ENCODE measurements at regions not wholly inside any gene's neighbourhood (a gene's known extent, or its start where the extent isn't known, plus 50 kb on each side); places are given as distances from the start of the nearest gene placed in this dataset.
"Not testable (repeated sequence)": the region's sequence is repeated elsewhere in the genome, so short reads cannot be mapped to it uniquely, and the experiment has no call there.

- Histone ChIP-seq H3K4me1 (ENCODE audit: insufficient read depth, low read length) (no peaks in the 10 kb centered on the region), H3K27ac (ENCODE audit: low read depth in 1 of 2, low read length in 2 of 2) (no peak overlapping the region), H3K9me3 (ENCODE audit: control insufficient read depth in 1 of 2, insufficient read depth in 1 of 2, low read length in 2 of 2) (no peaks in the 10 kb centered on the region), H3K27me3 (ENCODE audit: control insufficient read depth in 1 of 2, insufficient read depth in 2 of 2, low read length in 2 of 2) (no peaks in the 10 kb centered on the region), H3K36me3 (ENCODE audit: insufficient read depth, low read length) (no peaks in the 10 kb centered on the region), H3K4me3 (ENCODE audit: low read length) (no peak overlapping the region)
- H3K27ac Mint-ChIP-seq, result no peak overlapping the region
- ATAC-seq (ENCODE audit: poor library complexity), result no peak
- ChIA-PET POLR2A (no interaction called here), CTCF (no interaction called here)
- no peak overlapping the region for H3K4me3 Mint-ChIP-seq
- no peaks in the 10 kb centered on the region for H3K4me1 Mint-ChIP-seq (ENCODE audit: low read depth)
- H3K36me3 Mint-ChIP-seq (ENCODE audit: low read depth), result no peaks in the 10 kb centered on the region
- no peaks in the 10 kb centered on the region for H3K27me3 Mint-ChIP-seq
- no peak for TF ChIP-seq CTCF (IDR thresholded peaks at IDR 0.05)
- H3K9me3 Mint-ChIP-seq, result peaks cover 24% of the 10 kb centered on the region
- no peak for DNase-seq
- intact Hi-C loops (cut with DNase I, micrococcal nuclease), result no loop called here
Observed at GRCh38 chr3:99313485-99313884, 324.9 kb upstream of the COL8A1 start.

- Histone ChIP-seq H3K4me3 (ENCODE audit: low read length) (no peak overlapping the region), H3K27ac (ENCODE audit: low read depth in 1 of 2, low read length in 2 of 2) (no peak overlapping the region), H3K27me3 (ENCODE audit: control insufficient read depth in 1 of 2, insufficient read depth in 2 of 2, low read length in 2 of 2) (no peaks in the 10 kb centered on the region), H3K9me3 (ENCODE audit: control insufficient read depth in 1 of 2, insufficient read depth in 1 of 2, low read length in 2 of 2) (no peaks in the 10 kb centered on the region), H3K36me3 (ENCODE audit: insufficient read depth, low read length) (no peaks in the 10 kb centered on the region), H3K4me1 (ENCODE audit: insufficient read depth, low read length) (no peaks in the 10 kb centered on the region)
- DNase-seq (no peak), ATAC-seq (ENCODE audit: poor library complexity) (no peak)
- ChIA-PET CTCF (no interaction called here), POLR2A (no interaction called here)
- H3K27ac Mint-ChIP-seq, result no peak overlapping the region
- H3K36me3 Mint-ChIP-seq (ENCODE audit: low read depth), result no peaks in the 10 kb centered on the region
- H3K4me3 Mint-ChIP-seq, result no peak overlapping the region
- peaks cover 6% of the 10 kb centered on the region for H3K9me3 Mint-ChIP-seq
- H3K4me1 Mint-ChIP-seq (ENCODE audit: low read depth), result no peaks in the 10 kb centered on the region
- intact Hi-C loops (cut with DNase I, micrococcal nuclease), result no loop called here
- no peaks in the 10 kb centered on the region for H3K27me3 Mint-ChIP-seq
- no peak for TF ChIP-seq CTCF (IDR thresholded peaks at IDR 0.05)
Observed at GRCh38 chr3:99298661-99299060, 339.7 kb upstream of the COL8A1 start.

- Mint-ChIP-seq H3K4me1 (ENCODE audit: low read depth) (no peaks in the 10 kb centered on the region), H3K27me3 (no peaks in the 10 kb centered on the region), H3K36me3 (ENCODE audit: low read depth) (no peaks in the 10 kb centered on the region), H3K4me3 (no peak overlapping the region), H3K27ac (no peak overlapping the region), H3K9me3 (peaks cover 6% of the 10 kb centered on the region)
- no peaks in the 10 kb centered on the region for H3K9me3 ChIP-seq (ENCODE audit: control insufficient read depth in 1 of 2, insufficient read depth in 1 of 2, low read length in 2 of 2)
- TF ChIP-seq CTCF (IDR thresholded peaks at IDR 0.05), result no peak
- intact Hi-C loops (cut with DNase I, micrococcal nuclease), result no loop called here
- H3K27ac ChIP-seq (ENCODE audit: low read depth in 1 of 2, low read length in 2 of 2), result no peak overlapping the region
- H3K36me3 ChIP-seq (ENCODE audit: insufficient read depth, low read length), result no peaks in the 10 kb centered on the region
- no peak for DNase-seq
- ChIA-PET CTCF (no interaction called here), POLR2A (no interaction called here)
- H3K4me1 ChIP-seq (ENCODE audit: insufficient read depth, low read length), result no peaks in the 10 kb centered on the region
- no peak overlapping the region for H3K4me3 ChIP-seq (ENCODE audit: low read length)
- no peak for ATAC-seq (ENCODE audit: poor library complexity)
- no peaks in the 10 kb centered on the region for H3K27me3 ChIP-seq (ENCODE audit: control insufficient read depth in 1 of 2, insufficient read depth in 2 of 2, low read length in 2 of 2)
Observed at GRCh38 chr3:99295836-99296235, 342.6 kb upstream of the COL8A1 start.

- ATAC-seq (ENCODE audit: poor library complexity); H3K36me3 ChIP-seq (ENCODE audit: insufficient read depth, low read length); CTCF ChIA-PET; H3K36me3 Mint-ChIP-seq (ENCODE audit: low read depth); H3K27me3 ChIP-seq (ENCODE audit: control insufficient read depth in 1 of 2, insufficient read depth in 2 of 2, low read length in 2 of 2); intact Hi-C loops (cut with DNase I, micrococcal nuclease); H3K27ac ChIP-seq (ENCODE audit: low read depth in 1 of 2, low read length in 2 of 2); H3K9me3 ChIP-seq (ENCODE audit: control insufficient read depth in 1 of 2, insufficient read depth in 1 of 2, low read length in 2 of 2); H3K4me1 Mint-ChIP-seq (ENCODE audit: low read depth); H3K27ac Mint-ChIP-seq; DNase-seq; H3K4me3 ChIP-seq (ENCODE audit: low read length); H3K4me3 Mint-ChIP-seq; H3K27me3 Mint-ChIP-seq; POLR2A ChIA-PET; H3K4me1 ChIP-seq (ENCODE audit: insufficient read depth, low read length); H3K9me3 Mint-ChIP-seq: not testable (repeated sequence)
Observed at GRCh38 chr3:99294092-99294491, 344.3 kb upstream of the COL8A1 start.

All from CD4-positive, alpha-beta T cell (primary cell).